Occipital lobe (tissue), 1 donor: ENCODE measurements at regions not wholly inside any gene's neighbourhood (a gene's known extent, or its start where the extent isn't known, plus 50 kb on each side); places are given as distances from the start of the nearest gene placed in this dataset.
"Not testable (repeated sequence)": the region's sequence is repeated elsewhere in the genome, so short reads cannot be mapped to it uniquely, and the experiment has no call there.

Experiments
- DNase-seq: peaks from one replicate; lab custom pipeline; 2025; lab: John Stamatoyannopoulos, UW

- no peak for DNase-seq
Measured at GRCh38 chr13:44302233-44302632, 71.4 kb upstream of the SERP2 start.

GRCh38 chr13:44302940-44303575 is 70.6 kb upstream of the SERP2 start:
- no peak for DNase-seq

- DNase-seq, result no peak
Measured at GRCh38 chr13:44303681-44304432, 69.8 kb upstream of the SERP2 start.

GRCh38 chr13:44304433-44304725 is 69.2 kb upstream of the SERP2 start:
- DNase-seq, result no peak

- DNase-seq, result no peak
Measured at GRCh38 chr13:44305286-44305685, 68.3 kb upstream of the SERP2 start.

- DNase-seq, result no peak
Measured at GRCh38 chr13:44305917-44306370, 67.7 kb upstream of the SERP2 start.

GRCh38 chr13:44306371-44307192 is 67.0 kb upstream of the SERP2 start:
- no peak for DNase-seq

DNA sequence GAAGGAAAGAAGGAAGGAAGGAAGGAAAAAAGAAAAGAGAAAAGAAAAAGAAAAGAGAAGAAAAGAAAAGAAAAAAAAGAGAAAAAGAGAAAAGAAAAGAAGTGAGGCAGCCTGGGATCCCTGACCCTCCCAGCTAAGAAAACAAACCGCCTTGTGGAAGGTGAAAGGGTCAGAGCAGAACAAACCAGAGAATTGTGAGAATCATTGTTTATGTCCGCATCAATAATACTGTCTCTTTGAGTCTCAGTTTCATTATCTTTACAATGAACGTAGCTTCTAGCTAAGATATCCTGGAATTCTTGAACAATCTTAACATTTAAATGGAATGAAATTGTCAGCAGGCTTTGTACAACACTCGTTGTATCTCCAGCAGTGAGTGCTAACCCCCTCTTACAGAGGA is 66.4 kb upstream of the SERP2 start:
- no peak for DNase-seq

GRCh38 chr13:44307844-44308243 is 65.8 kb upstream of the SERP2 start:
- no peak for DNase-seq

- no peak for DNase-seq
Measured at GRCh38 chr13:44308352-44308751, 65.3 kb upstream of the SERP2 start.

- no peak for DNase-seq
Measured at GRCh38 chr13:44309794-44310757, 63.5 kb upstream of the SERP2 start.

DNA sequence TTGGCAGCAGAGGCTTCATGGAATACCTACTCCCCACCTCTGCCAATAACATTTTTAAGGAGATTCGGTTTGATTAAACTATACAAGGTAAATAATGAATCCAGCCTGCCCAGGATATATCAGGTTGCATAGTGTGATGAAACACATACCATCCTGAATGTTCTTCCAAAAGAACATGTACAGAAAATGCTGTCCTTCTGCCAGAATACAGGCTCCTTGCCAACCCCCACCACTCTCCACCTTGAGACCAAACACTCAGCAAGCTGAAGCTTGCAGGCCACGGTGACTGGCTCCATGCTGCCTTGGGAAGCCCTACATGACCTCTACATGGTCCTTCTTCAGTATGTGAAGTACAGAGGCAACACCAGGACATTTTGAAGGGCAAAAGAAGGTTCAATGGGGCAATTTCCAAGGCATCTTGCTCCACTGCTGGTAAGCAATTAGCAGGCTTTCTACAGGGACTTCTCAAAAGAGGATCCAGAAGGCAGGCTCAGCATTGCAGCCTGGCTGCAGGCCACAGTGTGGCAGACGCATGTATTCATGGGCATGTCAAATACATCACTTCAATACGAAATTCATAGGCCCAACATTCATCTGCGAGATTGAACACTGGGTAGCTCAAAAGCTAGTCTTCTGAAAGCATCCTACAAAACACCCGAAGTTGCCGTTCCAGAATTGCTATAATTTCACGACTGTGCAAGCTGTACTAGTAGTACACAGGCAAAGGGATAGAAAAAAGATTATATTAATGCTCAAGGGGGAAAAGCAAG is 62.4 kb upstream of the SERP2 start:
- no peak for DNase-seq

DNA sequence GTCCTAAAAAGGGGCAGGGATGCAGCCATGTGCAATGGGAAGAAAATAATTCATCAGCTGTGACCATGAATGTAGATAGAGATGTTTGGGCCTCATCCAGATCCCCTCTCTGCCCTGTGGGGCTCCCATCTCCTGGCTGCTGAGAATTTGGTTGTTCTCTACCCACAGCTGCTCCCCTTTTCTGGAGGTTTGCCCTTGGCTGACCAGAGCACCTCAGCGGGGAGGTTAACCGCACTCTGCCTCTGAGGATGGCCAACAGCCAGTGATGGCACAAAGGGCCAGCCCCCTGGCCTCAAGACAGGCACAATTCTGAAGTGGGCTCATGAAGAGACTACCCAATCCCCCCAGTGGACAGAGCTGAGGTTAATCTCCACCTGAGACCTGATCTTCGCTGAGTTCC is 61.5 kb upstream of the SERP2 start:
- no peak for DNase-seq

- no peak for DNase-seq
Measured at GRCh38 chr13:44312834-44313551, 60.6 kb upstream of the SERP2 start.

GRCh38 chr13:44313674-44314073 is 60.0 kb upstream of the SERP2 start:
- no peak for DNase-seq

DNA sequence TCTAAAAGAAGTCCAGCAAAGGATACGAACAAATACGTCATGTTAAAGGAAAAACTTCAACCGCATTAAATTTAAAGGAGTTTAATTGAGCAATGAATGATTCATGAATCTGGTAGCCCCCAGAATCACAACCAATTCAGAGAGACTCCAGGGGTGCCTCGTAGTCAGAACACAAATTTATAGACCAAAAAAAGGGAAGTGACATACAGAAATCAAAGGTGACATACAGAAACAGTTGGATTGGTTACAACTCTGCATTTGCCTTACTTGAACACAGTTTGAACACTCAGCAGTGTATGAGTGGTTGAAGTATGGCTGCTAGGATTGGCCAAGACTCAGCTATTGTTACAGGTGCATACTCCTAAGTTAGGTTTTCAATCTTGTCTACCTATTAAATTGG is 59.5 kb upstream of the SERP2 start:
- not testable (repeated sequence) for DNase-seq

DNA sequence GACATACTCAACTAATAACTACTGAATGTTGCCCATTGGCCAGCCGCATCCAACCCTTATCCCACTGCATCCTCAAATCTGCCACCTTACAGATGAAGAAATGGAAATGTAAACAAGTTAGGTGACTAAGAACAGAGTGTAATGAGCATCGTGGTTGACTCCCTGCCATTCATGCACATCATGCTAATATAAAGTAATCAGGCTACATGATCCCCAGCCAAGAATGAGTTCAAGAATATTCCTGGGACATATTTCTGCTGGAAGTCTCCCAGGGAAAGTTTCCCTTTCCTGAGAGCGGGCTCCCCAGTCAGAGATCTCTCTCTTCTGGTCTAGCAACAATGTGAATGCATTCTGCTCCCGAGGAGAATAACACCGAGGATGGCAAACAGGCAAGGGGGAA is 55.9 kb upstream of the SERP2 start:
- DNase-seq, result no peak

DNA sequence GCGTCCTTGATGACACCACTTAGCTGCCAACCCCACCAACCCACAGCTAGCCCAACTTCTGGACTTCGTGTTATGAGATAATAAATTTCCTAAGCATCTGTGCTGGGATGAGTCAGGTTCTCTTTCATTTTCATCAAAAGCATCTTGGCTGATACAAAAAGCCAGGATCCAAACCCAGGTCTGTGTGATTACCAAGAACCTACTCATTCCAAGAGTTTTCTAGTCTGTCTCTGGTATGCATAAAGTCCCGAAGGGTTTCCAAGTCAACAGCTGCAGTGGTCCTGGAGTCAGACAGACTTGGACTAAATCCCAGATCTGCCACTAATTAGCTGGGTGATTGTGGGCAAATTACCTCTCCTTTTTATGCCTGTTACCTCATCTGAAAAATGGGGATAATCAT is 55.5 kb upstream of the SERP2 start:
- DNase-seq, result no peak

DNA sequence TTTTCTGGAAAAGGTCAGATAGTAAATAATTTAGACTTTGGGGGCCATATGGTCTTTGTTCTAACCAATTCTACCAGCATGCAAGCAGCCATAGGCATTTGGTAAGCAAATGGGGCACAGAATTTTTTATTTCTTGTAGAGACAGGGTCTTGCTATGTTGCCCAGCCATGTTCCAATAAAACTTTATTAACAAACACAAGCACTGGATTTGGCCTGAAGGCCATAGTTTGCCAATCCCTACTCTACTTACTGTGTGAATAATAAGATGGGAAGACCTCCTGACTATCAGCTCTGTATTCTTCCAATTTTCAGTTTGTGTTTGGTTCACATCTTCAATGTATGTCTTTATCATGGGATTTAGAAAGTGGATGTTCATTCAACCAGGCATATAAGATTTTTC is 53.0 kb upstream of the SERP2 start:
- DNase-seq, result no peak

GRCh38 chr13:44321961-44322360 is 51.7 kb upstream of the SERP2 start:
- no peak for DNase-seq
